H1 (cell line): ENCODE measurements at regions not wholly inside any gene's neighbourhood (a gene's known extent, or its start where the extent isn't known, plus 50 kb on each side); places are given as distances from the start of the nearest gene placed in this dataset.

Source experiments
- CTCF ChIA-PET: fragments of 300-600 bp; sonication (Branson Sonifier 250); formaldehyde crosslinking; loops from one replicate; lab custom pipeline; 2021; ENCODE audit not compliant: partially characterized antibody; lab: Charles Lee
- POLR2A ChIA-PET: fragments of 300-600 bp; sonication (Branson Sonifier 250); formaldehyde crosslinking; loops from one replicate; lab custom pipeline; 2021; ENCODE audit warnings: inconsistent platforms; ENCODE audit not compliant: partially characterized antibody; lab: Charles Lee
- DNase-seq, 2 experiments: peaks; one replicate each; pipeline versions ENCODE4 v3.0.0 to v3.0.0-alpha.2; 2010 to 2022; ENCODE audit warnings: low spot score in 2 of 2, low read depth in 1 of 2, mixed read lengths in 1 of 2
- FAIRE-seq: peaks from 2 replicates; lab custom pipeline; 2011; peaks lifted over from hg19 to GRCh38; lab: Jason Lieb, UNC
- H2AFZ ChIP-seq: 2 replicates; pipeline ENCODE4 v1.8.1; 2012; ENCODE audit warnings: low read length, inconsistent platforms
- H2AK5ac ChIP-seq: 2 replicates; pipeline ENCODE4 v1.6.1; 2013; ENCODE audit warnings: low read depth, low read length
- H2BK120ac ChIP-seq: replicated peaks from 2 replicates; pipeline ENCODE3; 2013; ENCODE audit warnings: low read depth, low read length, inconsistent platforms
- H2BK12ac ChIP-seq: 2 replicates; pipeline ENCODE4 v1.6.1; 2013; ENCODE audit warnings: low read depth, low read length
- H2BK15ac ChIP-seq: 2 replicates; pipeline ENCODE4 v1.6.1; 2013; ENCODE audit warnings: low read length
- H2BK20ac ChIP-seq: 2 replicates; pipeline ENCODE4 v1.6.1; 2013; ENCODE audit warnings: low read length
- H2BK5ac ChIP-seq: 2 replicates; pipeline ENCODE4 v1.6.1; 2013; ENCODE audit warnings: low read depth, low read length
- H3K14ac ChIP-seq: 2 replicates; pipeline ENCODE4 v1.6.1; 2013; ENCODE audit warnings: inconsistent platforms; ENCODE audit not compliant: insufficient read length
- H3K18ac ChIP-seq: 2 replicates; pipeline ENCODE4 v1.6.1; 2013; ENCODE audit warnings: low read length; ENCODE audit errors: extremely low read depth
- H3K23ac ChIP-seq: 2 replicates; pipeline ENCODE4 v1.6.1; 2013; ENCODE audit warnings: inconsistent platforms; ENCODE audit not compliant: insufficient read length
- H3K23me2 ChIP-seq: 2 replicates; pipeline ENCODE4 v1.6.1; 2013; ENCODE audit warnings: low read depth, low read length
- H3K27ac ChIP-seq: 2 replicates; pipeline ENCODE4 v1.6.1; 2011; ENCODE audit warnings: low read depth, low read length, inconsistent platforms
- H3K27me3 ChIP-seq, 4 experiments: replicated peaks in 1 of 4; 1 replicate in 1 of 4; 2 replicates in 3 of 4; pipeline versions ENCODE4 v1.6.1 to v1.8.1; 2011 to 2013; ENCODE audit warnings: low read length in 3 of 4, mild to moderate bottlenecking in 3 of 4, inconsistent platforms in 2 of 4, mixed read lengths in 2 of 4, moderate library complexity in 1 of 4; ENCODE audit not compliant: control insufficient read depth in 3 of 4, insufficient read depth in 3 of 4; ENCODE audit errors: extremely low read depth in 1 of 4
- H3K36me3 ChIP-seq, 4 experiments: 2 replicates each; pipeline versions ENCODE4 v1.6.1 to v1.8.1; 2011 to 2013; ENCODE audit warnings: mild to moderate bottlenecking in 4 of 4, low read length in 3 of 4, moderate library complexity in 2 of 4, control low read depth in 1 of 4, inconsistent platforms in 1 of 4; ENCODE audit not compliant: insufficient read depth in 4 of 4, control insufficient read depth in 2 of 4
- H3K4ac ChIP-seq: replicated peaks from 2 replicates; pipeline ENCODE3; 2013; ENCODE audit warnings: low read length, low read depth, mixed read lengths, inconsistent platforms; ENCODE audit not compliant: insufficient read length
- H3K4me1 ChIP-seq, 4 experiments: replicated peaks in 1 of 4; 1 replicate in 1 of 4; 2 replicates in 3 of 4; pipeline versions ENCODE4 v1.6.1 to v1.8.1; 2011 to 2013; ENCODE audit warnings: low read length in 3 of 4, inconsistent platforms in 2 of 4, mixed read lengths in 1 of 4; ENCODE audit not compliant: insufficient read depth in 4 of 4, control insufficient read depth in 3 of 4
- H3K4me2 ChIP-seq, 2 experiments: 2 replicates each; pipeline versions ENCODE4 v1.6.1 to v1.8.1; 2011 to 2013; ENCODE audit warnings: low read depth in 2 of 2, low read length in 2 of 2, control low read depth in 1 of 2, inconsistent platforms in 1 of 2, mild to moderate bottlenecking in 1 of 2; ENCODE audit not compliant: insufficient read depth in 1 of 2
- H3K4me3 ChIP-seq, 4 experiments: fragments of 200-600, 300-600 bp in 1 of 4; sonication (generic), shearing (Covaris generic), sonication (Bioruptor Twin) in 1 of 4; 2 replicates each; pipeline versions ENCODE4 v1.5.1 to v1.8.1; 2011 to 2016; ENCODE audit warnings: low read length in 4 of 4, low read depth in 3 of 4, control low read depth in 2 of 4, inconsistent platforms in 2 of 4, mild to moderate bottlenecking in 2 of 4, mixed read lengths in 1 of 4, moderate library complexity in 1 of 4; ENCODE audit not compliant: insufficient read depth in 2 of 4; ENCODE audit errors: extremely low read depth in 1 of 4
- H3K56ac ChIP-seq: replicated peaks from 2 replicates; pipeline ENCODE3; 2013; ENCODE audit warnings: low read depth, mild to moderate bottlenecking, mixed read lengths, low read length, inconsistent platforms; ENCODE audit not compliant: insufficient read length
- H3K79me1 ChIP-seq: 2 replicates; pipeline ENCODE4 v1.6.1; 2013; ENCODE audit warnings: low read depth, low read length, control low read depth
- H3K79me2 ChIP-seq, 2 experiments: 2 replicates each; pipeline versions ENCODE4 v1.6.1 to v1.8.1; 2012 to 2013; ENCODE audit warnings: low read length in 2 of 2, mild to moderate bottlenecking in 2 of 2, inconsistent platforms in 1 of 2; ENCODE audit not compliant: insufficient read depth in 2 of 2, control insufficient read depth in 1 of 2
- H3K9ac ChIP-seq, 4 experiments: replicated peaks in 1 of 4; 1 replicate in 1 of 4; 2 replicates in 3 of 4; pipeline versions ENCODE4 v1.6.1 to v1.8.1; 2011 to 2013; ENCODE audit warnings: low read depth in 3 of 4, low read length in 3 of 4, control low read depth in 2 of 4, mild to moderate bottlenecking in 2 of 4, moderate library complexity in 2 of 4, inconsistent platforms in 1 of 4; ENCODE audit errors: extremely low read depth in 1 of 4
- H3K9me3 ChIP-seq, 2 experiments: 2 replicates each; pipeline versions ENCODE4 v1.6.1 to v1.8.1; 2012 to 2013; ENCODE audit warnings: mild to moderate bottlenecking in 2 of 2, moderate library complexity in 2 of 2, control low read depth in 1 of 2, inconsistent platforms in 1 of 2, low read depth in 1 of 2, low read length in 1 of 2, mixed read lengths in 1 of 2; ENCODE audit not compliant: insufficient read depth in 2 of 2
- H4K20me1 ChIP-seq, 2 experiments: replicated peaks in 1 of 2; 2 replicates each; pipeline versions ENCODE3 to v1.8.1; 2011 to 2013; ENCODE audit warnings: inconsistent platforms in 2 of 2, low read length in 2 of 2, mild to moderate bottlenecking in 1 of 2; ENCODE audit not compliant: insufficient read depth in 2 of 2, control insufficient read depth in 1 of 2
- H4K5ac ChIP-seq: 2 replicates; pipeline ENCODE4 v1.6.1; 2013; ENCODE audit warnings: low read length, low read depth, mixed read lengths, inconsistent platforms; ENCODE audit not compliant: insufficient read length
- H4K8ac ChIP-seq: 2 replicates; pipeline ENCODE4 v1.8.0; 2013; ENCODE audit warnings: mild to moderate bottlenecking, moderate library complexity, low read length, inconsistent platforms; ENCODE audit not compliant: insufficient read depth; ENCODE audit errors: extremely low read depth
- H4K91ac ChIP-seq: replicated peaks from 2 replicates; pipeline ENCODE3; 2013; ENCODE audit warnings: low read length, mixed read lengths, inconsistent platforms; ENCODE audit not compliant: insufficient read length
- CBX5 ChIP-seq: fragments of 300-800, 300-1000 bp; sonication (generic); IDR thresholded peaks from 2 replicates; pipeline ENCODE4 v1.7.1; 2016; ENCODE audit warnings: antibody characterized with exemption, low read length, low read depth
- WGBS, 2 experiments: shearing (Covaris generic) in 1 of 2; methylation state at CpG; one replicate each; pipeline versions ENCODE4 v1.1.6 to v1.1.7; 2013 to 2015; ENCODE audit warnings: low lambda C conversion rate in 2 of 2, mixed read lengths in 2 of 2, inconsistent platforms in 1 of 2, low coverage in 1 of 2, missing lambda C conversion rate in 1 of 2; ENCODE audit not compliant: insufficient replicate concordance in 2 of 2, insufficient coverage in 1 of 2, insufficient read length in 1 of 2; ENCODE audit errors: extremely low coverage in 1 of 2, missing lambda C conversion rate in 1 of 2; 5-methylcytosine and 5-hydroxymethylcytosine counted together

DNA sequence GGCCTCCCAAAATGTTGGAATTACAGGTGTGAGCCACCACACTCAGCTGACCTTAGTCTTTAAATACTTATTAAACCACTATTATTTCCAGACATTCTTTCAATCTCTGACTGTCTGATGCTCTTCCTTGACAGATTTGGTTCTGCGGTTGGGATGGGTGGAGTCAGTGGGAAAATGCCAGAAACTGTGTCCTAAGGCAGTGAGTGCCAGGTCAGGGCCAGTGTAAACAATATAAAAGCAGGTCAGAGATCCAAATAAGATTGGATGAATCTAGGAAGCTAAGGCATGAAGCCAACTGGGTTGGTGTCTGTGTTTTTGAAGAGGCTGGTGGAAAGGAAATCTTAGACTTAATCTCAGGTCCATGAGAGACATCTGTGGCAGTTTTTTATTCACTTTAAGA lies 74.7 kb downstream of the KLF5 start:
- no peak for DNase-seq
- Histone ChIP-seq H2BK12ac (no peak overlapping the region), H3K23ac (no peak overlapping the region), H3K9me3 (no peaks in the 10 kb centered on the region), H2AK5ac (no peak overlapping the region), H3K36me3 (no peaks in the 10 kb centered on the region), H4K20me1 (no peaks in the 10 kb centered on the region), H3K56ac (no peak overlapping the region), H3K9ac (no peak overlapping the region), H4K5ac (no peak overlapping the region), H2BK20ac (no peak overlapping the region), H2BK120ac (no peak overlapping the region), H4K91ac (no peak overlapping the region), H3K79me2 (no peaks in the 10 kb centered on the region), H3K4me2 (no peak overlapping the region), H3K18ac (no peak overlapping the region), H4K8ac (no peak overlapping the region), H3K27ac (no peak overlapping the region), H3K4me3 (no peak overlapping the region), H3K27me3 (no peaks in the 10 kb centered on the region), H3K4ac (no peak overlapping the region), H3K23me2 (no peaks in the 10 kb centered on the region; the same call in 1 of the 2 replicates), H3K14ac (no peak overlapping the region), H2BK15ac (no peak overlapping the region), H3K4me1 (peaks cover 0 to 2% (median 0%) of the 10 kb centered on the region in 4 experiments; a peak in 1 of 7 replicates), H3K79me1 (no peaks in the 10 kb centered on the region), H2AFZ (no peak overlapping the region), H2BK5ac (no peak overlapping the region)
- POLR2A ChIA-PET = interaction anchor here (0.7 kb wide), 1 partner anchor 16 kb away, joined by 3 read pairs; no protein-coding TSS in a partner anchor
- WGBS, 2 experiments = 100% methylated on average over 1 of the region's 1 CpG; no CpG with 5 or more reads in 1 of the 2 experiments
- CTCF ChIA-PET = interaction anchor here (0.7 kb wide), 1 partner anchor 274 kb away, joined by 3 read pairs; no protein-coding TSS in a partner anchor
- no peak for TF ChIP-seq CBX5
- no peak for FAIRE-seq
